GM19099 (cell line): ENCODE measurements at regions not wholly inside any gene's neighbourhood (a gene's known extent, or its start where the extent isn't known, plus 50 kb on each side); places are given as distances from the start of the nearest gene placed in this dataset.

Source experiments
- POLR2A ChIP-seq: IDR thresholded peaks from 3 replicates; pipeline ENCODE4 v1.6.1; 2011; ENCODE audit warnings: low read depth; ENCODE audit not compliant: insufficient read length; ENCODE audit errors: extremely low read depth

DNA sequence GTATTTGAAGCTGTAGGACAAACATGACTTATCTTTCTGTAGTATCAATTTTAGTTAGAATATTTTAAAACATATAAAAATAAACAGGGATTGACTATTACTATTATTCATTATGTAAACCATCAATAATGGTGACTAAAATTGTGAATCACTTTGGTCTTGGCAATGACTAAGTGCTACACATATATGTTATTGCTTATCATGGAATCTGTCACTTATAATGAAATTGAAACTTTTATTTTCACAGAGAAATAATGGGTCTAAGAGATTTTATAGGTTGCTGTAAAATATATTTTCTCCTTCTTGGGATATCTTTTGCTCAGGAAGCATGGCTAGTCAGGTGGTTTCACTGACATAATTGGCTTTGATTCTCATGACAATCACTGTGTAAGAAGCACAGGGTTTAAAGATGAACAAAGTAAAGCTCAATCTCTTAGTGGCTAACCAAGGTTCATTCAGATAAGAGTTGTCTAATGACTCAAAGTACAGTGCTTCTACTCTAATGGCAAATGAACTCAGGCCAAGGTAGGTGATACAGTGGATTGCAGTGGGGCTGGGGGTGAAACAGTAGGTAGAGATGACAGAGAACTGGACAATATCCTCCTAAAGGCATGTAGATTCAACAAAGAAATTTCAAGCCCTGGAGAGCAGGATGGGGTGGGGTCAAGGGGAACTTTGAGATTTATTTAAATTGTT lies 98.6 kb upstream of the FANCL start:
- no peak for TF ChIP-seq POLR2A

DNA sequence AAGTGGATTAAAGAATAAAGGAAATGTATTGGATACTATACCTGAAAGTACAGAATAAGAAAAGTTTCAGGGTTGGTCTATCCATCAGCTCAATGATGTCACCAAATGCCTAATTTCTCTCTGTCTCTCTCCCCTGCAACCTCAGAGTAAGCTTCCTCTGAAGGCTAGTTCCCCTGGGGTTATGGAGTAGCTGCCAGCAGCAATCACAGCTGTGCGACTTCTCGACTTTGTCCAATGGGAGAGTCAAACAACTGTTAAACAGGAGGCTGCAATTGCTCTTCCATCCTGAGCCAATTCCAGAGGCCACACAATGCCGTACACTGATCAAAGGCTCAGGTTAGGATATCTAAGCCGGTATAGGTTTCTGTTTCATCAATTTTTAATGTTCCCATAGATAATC lies 95.3 kb upstream of the FANCL start:
- no peak for TF ChIP-seq POLR2A

DNA sequence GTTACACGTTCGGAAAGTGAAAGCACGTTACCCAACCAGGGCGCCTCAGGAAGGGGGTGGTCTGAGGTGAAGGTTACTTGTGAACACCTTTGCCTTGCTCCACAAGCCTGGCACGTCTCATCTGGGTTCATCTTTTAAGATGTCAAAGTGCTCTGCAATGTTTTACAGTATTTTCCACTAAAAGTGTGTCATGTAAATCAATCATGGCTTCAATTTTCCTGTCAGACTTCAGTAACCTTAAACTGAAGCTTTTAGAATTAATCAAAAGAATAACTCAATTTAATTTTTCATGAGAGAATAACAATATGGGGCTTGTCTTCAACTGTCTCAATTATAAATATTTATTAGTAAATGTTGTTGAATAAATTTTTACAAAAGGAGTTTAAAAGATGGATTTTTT lies 93.3 kb upstream of the FANCL start:
- no peak for TF ChIP-seq POLR2A

DNA sequence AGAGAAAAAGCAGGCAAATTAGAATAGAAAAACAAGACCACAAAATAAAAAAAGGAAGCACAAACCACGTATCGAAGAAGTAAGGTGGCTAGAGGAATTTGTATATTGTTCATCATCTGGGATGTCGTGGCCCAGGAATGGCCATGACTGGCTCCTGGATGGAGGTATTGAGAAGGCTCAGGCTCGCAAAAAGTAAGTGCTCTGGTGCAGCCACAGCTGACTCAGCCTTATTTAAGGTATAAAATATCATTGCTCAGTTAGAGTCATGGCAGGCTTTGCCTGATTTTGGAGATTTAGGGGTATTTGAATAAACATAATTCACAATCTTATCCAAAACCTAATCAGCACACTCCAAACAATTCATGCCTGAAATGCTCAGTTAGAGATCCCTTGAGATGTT lies 78.4 kb upstream of the FANCL start:
- no peak for TF ChIP-seq POLR2A

DNA sequence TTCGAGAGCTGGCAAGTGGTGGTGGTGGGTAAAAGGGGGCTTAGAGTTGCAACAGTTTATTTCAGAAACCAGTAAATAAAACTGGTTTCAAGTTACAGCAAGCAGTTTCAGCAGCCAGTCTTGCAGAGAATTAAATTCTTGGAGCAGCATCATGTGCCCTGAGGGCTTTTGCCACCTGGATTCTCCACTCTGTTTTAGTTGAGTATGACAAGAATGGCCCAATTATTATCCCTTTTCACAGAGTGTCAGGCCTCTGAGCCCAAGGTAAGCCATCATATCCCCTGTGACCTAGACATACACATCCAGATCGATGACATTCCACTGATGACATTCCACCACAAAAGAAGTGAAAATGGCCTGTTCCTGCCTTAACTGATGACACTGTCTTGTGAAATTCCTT lies 72.8 kb upstream of the FANCL start:
- TF ChIP-seq POLR2A: no peak

DNA sequence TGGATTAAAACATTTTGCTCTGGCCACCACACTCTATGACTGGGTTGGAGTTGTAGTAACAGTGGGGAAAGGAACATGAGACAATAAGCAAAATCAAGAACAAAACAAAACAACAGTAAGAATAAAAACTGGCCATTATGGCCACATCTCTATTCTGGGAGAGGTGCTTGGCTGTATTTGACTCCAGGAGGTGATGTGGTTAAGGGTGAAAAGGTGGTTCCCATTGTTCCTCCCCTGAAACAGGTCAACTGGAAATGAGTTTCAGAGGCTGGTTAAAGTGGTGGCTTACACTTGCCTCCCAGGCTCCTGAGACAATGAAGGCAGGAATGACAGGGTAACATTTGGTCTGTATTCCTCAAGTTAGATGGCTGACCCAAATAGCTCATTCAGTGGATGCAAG lies 67.3 kb upstream of the FANCL start:
- no peak for TF ChIP-seq POLR2A

DNA sequence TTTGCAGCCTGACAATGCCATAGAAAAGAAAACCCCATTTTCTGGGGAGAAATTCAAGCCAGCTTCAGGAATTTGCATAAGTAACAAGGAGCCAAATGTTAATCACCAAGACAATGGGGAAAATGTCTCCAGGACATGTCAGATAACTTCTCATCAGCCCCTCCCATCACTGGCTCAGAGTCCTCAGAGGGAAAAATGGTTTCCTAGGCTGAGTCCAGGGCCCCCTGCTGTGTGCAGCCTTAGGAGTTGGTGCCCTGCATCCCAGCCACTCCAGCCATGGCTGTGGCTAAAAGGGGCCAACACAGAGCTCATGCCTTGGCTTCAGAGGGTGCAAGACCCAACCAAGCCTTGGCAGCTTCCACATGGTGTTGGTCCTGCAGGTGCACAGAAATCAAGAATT lies 63.7 kb upstream of the FANCL start:
- no peak for TF ChIP-seq POLR2A

DNA sequence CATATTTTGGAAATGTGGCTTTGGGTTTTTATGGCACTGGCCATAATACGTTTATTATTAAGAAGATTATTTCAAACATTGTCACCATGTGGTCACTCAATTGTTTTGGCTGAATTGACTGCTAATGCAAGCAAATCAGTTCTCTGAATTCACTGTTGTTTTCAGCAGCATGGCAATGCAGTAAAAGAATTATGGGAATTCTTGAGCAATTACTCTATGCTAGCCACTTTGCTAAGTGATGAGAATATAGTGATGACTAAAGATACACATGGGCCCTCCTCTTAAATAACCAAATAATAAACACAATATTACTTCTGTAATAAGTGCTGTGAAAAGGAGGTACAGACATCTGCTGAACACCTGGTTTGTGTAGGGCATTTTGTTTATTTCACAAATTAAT lies 58.0 kb upstream of the FANCL start:
- no peak for TF ChIP-seq POLR2A

DNA sequence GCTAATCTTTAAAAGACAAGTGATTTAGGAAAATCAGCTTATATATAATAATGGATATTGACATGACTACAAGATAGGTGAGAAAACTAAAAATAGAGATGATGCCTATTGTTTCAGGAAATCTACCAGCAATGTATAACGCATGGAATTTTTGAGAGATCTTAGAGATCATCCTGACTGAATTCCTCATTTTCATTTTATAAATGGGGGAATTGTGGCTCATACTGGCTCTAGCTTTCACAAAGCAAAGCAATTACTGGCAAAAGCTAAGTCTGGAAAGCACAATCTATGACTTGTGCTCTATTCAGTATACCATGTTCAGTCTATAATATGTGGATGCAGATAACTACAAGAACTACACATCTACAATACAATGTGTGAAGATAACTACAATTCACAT lies 51.9 kb upstream of the FANCL start:
- TF ChIP-seq POLR2A: no peak

DNA sequence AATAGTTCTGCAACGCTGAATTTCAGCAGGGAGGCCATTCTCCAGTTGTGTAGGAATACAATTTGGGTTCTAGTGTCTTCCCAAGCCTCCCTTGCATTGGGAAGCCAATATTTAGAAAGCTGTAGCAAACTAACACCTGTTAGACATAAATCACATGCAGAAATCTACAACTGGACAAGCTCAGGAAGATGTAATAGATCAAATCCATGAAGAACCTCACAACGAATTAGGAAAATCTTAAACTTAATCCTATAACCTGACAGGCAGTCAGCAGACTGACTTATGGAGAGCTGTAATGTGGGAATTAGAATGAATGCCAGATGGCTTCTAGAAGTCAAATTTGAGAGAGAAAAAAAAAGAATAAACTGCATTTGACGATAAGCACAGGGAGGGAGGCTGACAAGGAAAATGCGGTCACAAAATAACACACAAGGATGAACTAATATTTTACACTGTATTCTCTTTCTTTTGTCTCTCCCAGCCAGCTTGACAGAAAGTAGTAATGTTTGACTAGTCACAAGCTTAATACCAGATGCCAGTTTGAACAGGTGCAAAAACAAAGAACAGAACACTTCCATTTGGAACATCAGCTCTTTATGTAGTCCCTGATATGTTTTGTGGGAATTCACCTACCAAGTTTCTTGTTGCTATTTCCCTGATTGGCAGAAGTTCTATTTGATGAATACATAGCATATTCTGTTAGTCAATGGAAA lies 50.8 kb upstream of the FANCL start:
- no peak for TF ChIP-seq POLR2A
